ENCODE measurements at regions not wholly inside any gene's neighbourhood (a gene's known extent, or its start where the extent isn't known, plus 50 kb on each side); places are given as distances from the start of the nearest gene placed in this dataset.

- TF ChIP-seq, protein P1, sequence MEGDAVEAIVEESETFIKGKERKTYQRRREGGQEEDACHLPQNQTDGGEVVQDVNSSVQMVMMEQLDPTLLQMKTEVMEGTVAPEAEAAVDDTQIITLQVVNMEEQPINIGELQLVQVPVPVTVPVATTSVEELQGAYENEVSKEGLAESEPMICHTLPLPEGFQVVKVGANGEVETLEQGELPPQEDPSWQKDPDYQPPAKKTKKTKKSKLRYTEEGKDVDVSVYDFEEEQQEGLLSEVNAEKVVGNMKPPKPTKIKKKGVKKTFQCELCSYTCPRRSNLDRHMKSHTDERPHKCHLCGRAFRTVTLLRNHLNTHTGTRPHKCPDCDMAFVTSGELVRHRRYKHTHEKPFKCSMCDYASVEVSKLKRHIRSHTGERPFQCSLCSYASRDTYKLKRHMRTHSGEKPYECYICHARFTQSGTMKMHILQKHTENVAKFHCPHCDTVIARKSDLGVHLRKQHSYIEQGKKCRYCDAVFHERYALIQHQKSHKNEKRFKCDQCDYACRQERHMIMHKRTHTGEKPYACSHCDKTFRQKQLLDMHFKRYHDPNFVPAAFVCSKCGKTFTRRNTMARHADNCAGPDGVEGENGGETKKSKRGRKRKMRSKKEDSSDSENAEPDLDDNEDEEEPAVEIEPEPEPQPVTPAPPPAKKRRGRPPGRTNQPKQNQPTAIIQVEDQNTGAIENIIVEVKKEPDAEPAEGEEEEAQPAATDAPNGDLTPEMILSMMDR (IDR thresholded peaks at IDR 0.05; ENCODE audit: insufficient read depth, low read depth, low read length, missing control alignments), result no peak
- no peak overlapping the region for H3K4me3 ChIP-seq (ENCODE audit: low read depth, low read length)
- DNase-seq (ENCODE audit: low read depth), result no peak
Measured at GRCh38 chr2:41992056-41992642, 55.7 kb upstream of the PKDCC start.

DNA sequence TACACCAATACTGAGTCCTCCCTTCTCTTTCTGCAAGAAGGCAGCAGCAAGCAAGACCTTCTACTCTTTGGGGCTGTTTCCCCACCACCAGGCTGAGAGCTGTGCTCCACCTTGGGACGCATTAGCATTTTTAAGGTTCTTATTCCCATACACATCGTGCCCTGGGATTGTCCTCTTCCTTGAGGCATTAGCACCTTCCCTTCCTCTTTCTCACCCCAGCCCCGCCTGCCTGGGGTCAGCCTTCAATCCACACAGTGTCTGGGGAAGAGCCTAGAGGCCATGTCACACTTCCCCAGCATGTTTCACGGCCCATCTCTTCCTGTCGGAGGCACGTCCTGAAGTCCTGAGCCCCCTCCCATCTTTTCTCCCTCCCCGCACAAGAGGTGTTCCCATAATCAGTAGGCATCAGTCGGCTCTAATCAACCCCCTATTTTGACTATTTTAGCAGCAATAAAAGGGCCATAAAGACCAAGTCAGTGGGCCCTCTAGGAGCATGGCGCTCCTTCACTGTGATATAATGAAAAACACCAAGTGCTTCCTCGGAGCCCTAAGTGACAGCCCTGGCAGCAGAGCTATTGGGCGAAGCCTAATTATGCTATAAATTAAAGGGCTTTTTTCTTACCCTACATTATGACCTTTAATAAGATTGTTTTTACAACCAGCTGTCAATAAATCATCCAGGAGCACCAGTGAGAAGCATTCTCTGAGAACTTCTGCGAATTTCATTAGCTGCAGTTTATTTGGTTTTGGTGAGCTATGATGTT is 55.0 kb upstream of the PKDCC start:
- H3K4me3 ChIP-seq (ENCODE audit: low read depth, low read length), result no peak overlapping the region
- TF ChIP-seq, protein P1 (IDR thresholded peaks at IDR 0.05; ENCODE audit: insufficient read depth, low read depth, low read length, missing control alignments), result no peak
- no peak for DNase-seq (ENCODE audit: low read depth)

DNA sequence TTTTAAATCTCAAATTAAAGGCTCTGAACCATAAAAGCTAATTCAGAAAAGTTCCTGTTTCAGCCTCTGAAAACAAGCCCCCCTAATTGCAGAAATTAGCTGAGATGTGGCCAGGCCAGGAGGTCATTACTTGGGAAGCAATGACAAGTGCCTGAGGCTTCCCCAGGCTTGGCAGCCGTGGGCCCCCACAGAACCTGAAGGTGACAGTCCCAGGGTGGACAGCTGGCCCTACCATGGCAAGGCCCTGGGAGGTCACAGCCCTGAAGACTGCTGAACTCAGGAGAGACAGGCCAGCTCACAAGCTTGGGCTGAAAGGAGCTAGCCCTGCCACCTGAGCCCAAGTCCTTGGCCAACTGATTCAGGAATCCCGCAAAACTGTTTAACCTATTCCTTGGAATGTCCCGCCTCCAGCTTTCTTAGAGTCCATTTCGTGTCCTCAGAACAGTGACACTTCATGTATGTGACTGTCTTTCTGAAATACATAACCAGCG is 54.3 kb upstream of the PKDCC start:
- H3K4me3 ChIP-seq (ENCODE audit: low read depth, low read length), result no peak overlapping the region
- TF ChIP-seq, protein P1 (IDR thresholded peaks at IDR 0.05; ENCODE audit: insufficient read depth, low read depth, low read length, missing control alignments), result no peak
- no peak for DNase-seq (ENCODE audit: low read depth)

DNA sequence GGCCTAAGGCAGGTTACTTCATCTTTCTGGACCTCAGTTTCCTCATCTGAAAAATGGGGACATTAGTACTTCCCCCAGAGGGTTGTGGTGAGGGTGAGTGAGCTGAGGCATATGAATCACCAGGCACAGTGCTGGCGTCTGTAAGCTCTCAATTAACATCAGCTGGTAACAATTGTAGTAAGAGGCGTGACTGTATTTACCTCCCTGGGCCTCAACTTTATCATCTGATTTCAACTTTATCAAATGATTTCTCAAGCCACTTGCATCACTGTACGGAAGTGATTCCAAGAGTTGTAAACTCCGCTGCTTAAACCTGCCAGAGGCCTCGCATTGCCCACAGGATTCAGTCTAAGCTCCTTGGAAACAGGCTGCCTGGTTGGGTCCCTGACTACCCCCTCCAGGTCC is 53.6 kb upstream of the PKDCC start:
- TF ChIP-seq, protein P1 (IDR thresholded peaks at IDR 0.05; ENCODE audit: insufficient read depth, low read depth, low read length, missing control alignments), result no peak
- DNase-seq (ENCODE audit: low read depth), result no peak
- no peak overlapping the region for H3K4me3 ChIP-seq (ENCODE audit: low read depth, low read length)

DNA sequence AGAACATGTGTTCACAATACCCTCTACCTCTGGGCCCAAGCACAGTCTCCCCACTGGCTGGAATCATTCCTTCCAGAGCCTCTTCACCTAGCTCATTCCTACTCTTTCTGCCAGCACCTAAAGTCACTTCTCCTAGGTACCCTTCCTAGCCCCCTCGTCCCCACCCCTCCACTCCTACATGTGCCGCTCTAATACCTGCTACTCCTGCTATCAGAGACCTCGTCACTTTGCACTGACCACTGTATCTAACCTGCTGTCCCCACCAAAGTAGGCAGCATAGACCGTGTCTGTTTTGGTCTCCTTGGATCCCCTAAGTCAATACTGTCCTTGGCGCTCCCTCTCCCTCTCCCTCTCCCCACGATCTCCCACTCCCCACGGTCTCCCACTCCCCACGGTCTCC is 53.2 kb upstream of the PKDCC start:
- no peak for DNase-seq (ENCODE audit: low read depth)
- no peak overlapping the region for H3K4me3 ChIP-seq (ENCODE audit: low read depth, low read length)
- TF ChIP-seq, protein P1 (IDR thresholded peaks at IDR 0.05; ENCODE audit: insufficient read depth, low read depth, low read length, missing control alignments), result no peak

DNA sequence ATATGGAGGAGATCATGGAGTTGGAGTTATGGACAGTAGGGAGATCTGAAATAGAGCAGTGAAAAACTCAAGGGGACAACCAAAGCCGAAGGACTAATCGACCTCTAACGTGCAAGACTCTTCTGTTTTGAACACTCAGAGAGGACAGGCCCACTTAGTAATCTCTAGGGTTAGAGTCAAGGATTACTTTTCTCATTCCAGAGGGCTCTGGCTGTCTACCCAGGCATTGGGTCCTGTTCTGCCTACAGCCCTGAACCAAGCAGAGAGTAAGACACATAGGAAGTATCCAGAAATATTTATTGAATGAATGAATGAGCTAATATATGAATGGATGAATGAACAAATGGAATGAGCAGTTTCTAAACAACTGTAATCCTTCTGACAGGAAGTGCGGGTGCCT is 50.3 kb upstream of the PKDCC start:
- DNase-seq (ENCODE audit: low read depth), result no peak
- no peak overlapping the region for H3K4me3 ChIP-seq (ENCODE audit: low read depth, low read length)
- TF ChIP-seq, protein P1 (IDR thresholded peaks at IDR 0.05; ENCODE audit: insufficient read depth, low read depth, low read length, missing control alignments), result no peak

All from GM12865 (cell line).